Activated T-cell treated with anti-CD3 and anti-CD28 coated beads for 1 hour (primary cell): ENCODE measurements at regions not wholly inside any gene's neighbourhood (a gene's known extent, or its start where the extent isn't known, plus 50 kb on each side); places are given as distances from the start of the nearest gene placed in this dataset.

Experiments
- DNase-seq: peaks from one replicate; pipeline ENCODE4 v3.0.0-alpha.2; 2020; ENCODE audit warnings: low read depth

- DNase-seq, result no peak
Measured at GRCh38 chr6:9403736-9404135, 968.4 kb upstream of the SLC35B3 start.

GRCh38 chr6:9401960-9402359 is 966.6 kb upstream of the SLC35B3 start:
- DNase-seq, result no peak

- DNase-seq, result no peak
Measured at GRCh38 chr6:9399916-9400315, 964.6 kb upstream of the SLC35B3 start.

GRCh38 chr6:9398767-9399373 is 963.5 kb upstream of the SLC35B3 start:
- no peak for DNase-seq

- DNase-seq, result no peak
Measured at GRCh38 chr6:9398071-9398766, 962.9 kb upstream of the SLC35B3 start.

GRCh38 chr6:9388596-9388995 is 953.3 kb upstream of the SLC35B3 start:
- no peak for DNase-seq

- no peak for DNase-seq
Measured at GRCh38 chr6:9380568-9380967, 945.2 kb upstream of the SLC35B3 start.

GRCh38 chr6:9373308-9373707 is 938.0 kb upstream of the SLC35B3 start:
- DNase-seq, result no peak

- DNase-seq, result no peak
Measured at GRCh38 chr6:9370480-9370879, 935.1 kb upstream of the SLC35B3 start.

GRCh38 chr6:9365378-9365777 is 930.0 kb upstream of the SLC35B3 start:
- no peak for DNase-seq

- no peak for DNase-seq
Measured at GRCh38 chr6:9361749-9362148, 926.4 kb upstream of the SLC35B3 start.

GRCh38 chr6:9360881-9361280 is 925.5 kb upstream of the SLC35B3 start:
- DNase-seq, result no peak

GRCh38 chr6:9347608-9348007 is 912.3 kb upstream of the SLC35B3 start:
- no peak for DNase-seq

GRCh38 chr6:9346923-9347322 is 911.6 kb upstream of the SLC35B3 start:
- no peak for DNase-seq

GRCh38 chr6:9335431-9335830 is 900.1 kb upstream of the SLC35B3 start:
- DNase-seq, result no peak

- DNase-seq, result no peak
Measured at GRCh38 chr6:9334979-9335378, 899.6 kb upstream of the SLC35B3 start.

GRCh38 chr6:9332241-9332780 is 897.0 kb upstream of the SLC35B3 start:
- DNase-seq, result no peak

GRCh38 chr6:9316831-9317230 is 881.5 kb upstream of the SLC35B3 start:
- no peak for DNase-seq

GRCh38 chr6:9315966-9316650 is 880.8 kb upstream of the SLC35B3 start:
- DNase-seq, result no peak

GRCh38 chr6:9308284-9308683 is 872.9 kb upstream of the SLC35B3 start:
- DNase-seq, result no peak

- DNase-seq, result no peak
Measured at GRCh38 chr6:9307786-9308185, 872.4 kb upstream of the SLC35B3 start.

GRCh38 chr6:9307187-9307586 is 871.8 kb upstream of the SLC35B3 start:
- no peak for DNase-seq

GRCh38 chr6:9295644-9296043 is 860.3 kb upstream of the SLC35B3 start:
- DNase-seq, result no peak
